Esophagus squamous epithelium (tissue), 5 donors: ENCODE measurements at regions not wholly inside any gene's neighbourhood (a gene's known extent, or its start where the extent isn't known, plus 50 kb on each side); places are given as distances from the start of the nearest gene placed in this dataset.

Experiments
- DNase-seq: peaks from one replicate; lab custom pipeline; 2025; lab: John Stamatoyannopoulos, UW
- H3K27ac ChIP-seq, 4 donors: fragments of 200-600 bp; sonication (generic); one replicate each; pipeline ENCODE4 v1.5.1; 2016 to 2019; ENCODE audit warnings: mild to moderate bottlenecking in 1 of 4
- H3K27me3 ChIP-seq, 4 donors: fragments of 200-600 bp; sonication (generic); 1 replicate in 3 of 4; 2 replicates in 1 of 4; pipeline versions ENCODE4 v1.5.1 to v1.6.0; 2017 to 2021; ENCODE audit warnings: antibody characterized with exemption in 1 of 4
- H3K36me3 ChIP-seq, 3 donors: fragments of 200-600 bp; sonication (generic); one replicate each; pipeline ENCODE4 v1.5.1; 2016 to 2019
- H3K4me1 ChIP-seq, 3 donors: fragments of 200-600 bp; sonication (generic); one replicate each; pipeline ENCODE4 v1.5.1; 2017 to 2019
- H3K4me3 ChIP-seq, 4 donors: fragments of 200-600 bp; sonication (generic); 1 replicate in 3 of 4; 2 replicates in 1 of 4; pipeline ENCODE4 v1.5.1; 2016 to 2019; ENCODE audit warnings: mild to moderate bottlenecking in 2 of 4, moderate library complexity in 1 of 4
- H3K9me3 ChIP-seq, 3 donors: fragments of 200-600 bp; sonication (generic); one replicate each; pipeline ENCODE4 v1.5.1; 2016 to 2019
- CTCF ChIP-seq, 6 experiments: fragments of 450-650 bp in 4 of 6; fragments of 200-600 bp in 2 of 6; sonication (generic) in 2 of 6; IDR thresholded peaks; one replicate each; pipeline ENCODE4 v1.5.1; 2016 to 2019; ENCODE audit warnings: antibody characterized with exemption in 6 of 6, mild to moderate bottlenecking in 4 of 6, moderate library complexity in 4 of 6
- POLR2A ChIP-seq, 4 donors: fragments of 450-650 bp; IDR thresholded peaks; one replicate each; pipeline ENCODE4 v1.6.1; 2017; ENCODE audit warnings: antibody characterized with exemption in 4 of 4, mild to moderate bottlenecking in 4 of 4, moderate library complexity in 3 of 4
- WGBS, 2 donors: methylation state at CpG; one replicate each; pipeline ENCODE4 v1.1.5; 2018; 5-methylcytosine and 5-hydroxymethylcytosine counted together
- intact Hi-C: fragments of 100-400 bp; cut with DNase I; formaldehyde crosslinking; loops from one replicate; pipeline ENCODE4 v1.15.0; 2022
- donor health status: DM: yes; HTN: yes; CAD: no.

- intact Hi-C loops = no loop called here
- Histone ChIP-seq H3K27me3 (no peaks in the 10 kb centered on the region), H3K27ac (no peak overlapping the region), H3K4me3 (no peak overlapping the region), H3K4me1 (no peaks in the 10 kb centered on the region), H3K36me3 (no peaks in the 10 kb centered on the region), H3K9me3 (no peaks in the 10 kb centered on the region)
- WGBS, 2 donors = 80 to 83% methylated on average over 1 of the region's 1 CpG
- TF ChIP-seq CTCF (IDR thresholded peaks at IDR 0.05) (no peak), POLR2A (IDR thresholded peaks at IDR 0.05) (no peak)
- DNase-seq = no peak
These were observed 75.4 kb upstream of the PRPS1 start for GRCh38 chrX:107552930-107553329.

DNA sequence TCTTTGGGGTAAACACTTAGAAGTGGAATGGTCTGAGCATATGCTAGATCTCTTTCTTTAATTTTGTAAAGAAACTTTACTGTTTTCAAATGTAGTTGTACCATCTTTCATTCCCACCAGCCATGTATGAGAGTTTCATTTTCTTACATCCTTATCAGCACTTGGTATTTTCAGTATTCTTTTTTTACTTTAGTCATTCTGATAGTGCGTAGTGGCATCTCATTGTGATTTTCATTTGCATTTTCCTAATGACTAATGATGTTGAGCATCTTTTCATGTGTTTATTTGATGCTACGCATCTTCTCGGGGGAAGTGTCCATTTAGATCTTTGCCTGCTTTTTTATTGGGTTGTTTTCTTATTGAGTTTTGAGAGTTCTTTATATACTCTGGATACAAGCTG lies 71.3 kb upstream of the PRPS1 start:
- H3K4me1 ChIP-seq = no peaks in the 10 kb centered on the region
- no peak overlapping the region for H3K27ac ChIP-seq
- no peaks in the 10 kb centered on the region for H3K27me3 ChIP-seq
- intact Hi-C loops = no loop called here
- 77 to 96% methylated on average over 3 of the region's 3 CpGs for WGBS, 2 donors
- no peaks in the 10 kb centered on the region for H3K36me3 ChIP-seq
- H3K4me3 ChIP-seq = no peak overlapping the region
- no peak for TF ChIP-seq POLR2A (IDR thresholded peaks at IDR 0.05)
- no peak for TF ChIP-seq CTCF (IDR thresholded peaks at IDR 0.05)
- no peak for DNase-seq
- H3K9me3 ChIP-seq = no peaks in the 10 kb centered on the region

GRCh38 chrX:107559506-107559905 lies 68.8 kb upstream of the PRPS1 start:
- H3K4me1 ChIP-seq = no peaks in the 10 kb centered on the region
- intact Hi-C loops = no loop called here
- no peaks in the 10 kb centered on the region for H3K9me3 ChIP-seq
- H3K27me3 ChIP-seq = no peaks in the 10 kb centered on the region
- no peak overlapping the region for H3K4me3 ChIP-seq
- no peak for TF ChIP-seq CTCF (IDR thresholded peaks at IDR 0.05)
- no peak for TF ChIP-seq POLR2A (IDR thresholded peaks at IDR 0.05)
- no peak for DNase-seq
- H3K27ac ChIP-seq = no peak overlapping the region
- H3K36me3 ChIP-seq = no peaks in the 10 kb centered on the region

GRCh38 chrX:107560041-107560440 lies 68.3 kb upstream of the PRPS1 start:
- intact Hi-C loops = no loop called here
- no peak for TF ChIP-seq POLR2A (IDR thresholded peaks at IDR 0.05)
- TF ChIP-seq CTCF (IDR thresholded peaks at IDR 0.05) = no peak
- Histone ChIP-seq H3K4me1 (no peaks in the 10 kb centered on the region), H3K4me3 (no peak overlapping the region), H3K27ac (no peak overlapping the region), H3K36me3 (no peaks in the 10 kb centered on the region), H3K27me3 (no peaks in the 10 kb centered on the region), H3K9me3 (no peaks in the 10 kb centered on the region)
- WGBS, 2 donors = 90 to 96% methylated on average over 2 to 10 of the region's 10 CpGs
- no peak for DNase-seq

- 79 to 100% methylated on average over 2 to 4 of the region's 4 CpGs for WGBS, 2 donors
- DNase-seq = no peak
- intact Hi-C loops = no loop called here
- Histone ChIP-seq H3K27me3 (no peaks in the 10 kb centered on the region), H3K9me3 (no peaks in the 10 kb centered on the region), H3K36me3 (no peaks in the 10 kb centered on the region), H3K27ac (no peak overlapping the region), H3K4me3 (no peak overlapping the region), H3K4me1 (peaks cover 0 to 4% (median 0%) of the 10 kb centered on the region in 3 donors)
- TF ChIP-seq CTCF (IDR thresholded peaks at IDR 0.05) (no peak), POLR2A (IDR thresholded peaks at IDR 0.05) (no peak)
These were observed 67.3 kb upstream of the PRPS1 start for GRCh38 chrX:107560980-107561379.
